Activated T-cell treated with anti-CD3 and anti-CD28 coated beads, Interleukin-2, amount 50 U/mL, for 24 hours (primary cell): ENCODE measurements at regions not wholly inside any gene's neighbourhood (a gene's known extent, or its start where the extent isn't known, plus 50 kb on each side); places are given as distances from the start of the nearest gene placed in this dataset.

Experiments used
- DNase-seq: peaks from one replicate; pipeline ENCODE4 v3.0.0-alpha.2; 2020
- H3K27ac Mint-ChIP-seq: 2 replicates; pipeline ENCODE4 v1.8.0; 2020; ENCODE audit warnings: mild to moderate bottlenecking, mixed read lengths
- H3K27me3 Mint-ChIP-seq: 2 replicates; pipeline ENCODE4 v1.8.0; 2020; ENCODE audit warnings: mixed read lengths
- H3K36me3 Mint-ChIP-seq: 2 replicates; pipeline ENCODE4 v1.8.0; 2020; ENCODE audit warnings: low read depth, mixed read lengths
- H3K4me1 Mint-ChIP-seq: 2 replicates; pipeline ENCODE4 v1.8.0; 2020; ENCODE audit warnings: low read depth, mixed read lengths
- H3K4me3 Mint-ChIP-seq: 2 replicates; pipeline ENCODE4 v1.8.0; 2020; ENCODE audit warnings: mild to moderate bottlenecking, moderate library complexity, mixed read lengths
- H3K9me3 Mint-ChIP-seq: 2 replicates; pipeline ENCODE4 v1.8.0; 2020; ENCODE audit warnings: mixed read lengths

DNA sequence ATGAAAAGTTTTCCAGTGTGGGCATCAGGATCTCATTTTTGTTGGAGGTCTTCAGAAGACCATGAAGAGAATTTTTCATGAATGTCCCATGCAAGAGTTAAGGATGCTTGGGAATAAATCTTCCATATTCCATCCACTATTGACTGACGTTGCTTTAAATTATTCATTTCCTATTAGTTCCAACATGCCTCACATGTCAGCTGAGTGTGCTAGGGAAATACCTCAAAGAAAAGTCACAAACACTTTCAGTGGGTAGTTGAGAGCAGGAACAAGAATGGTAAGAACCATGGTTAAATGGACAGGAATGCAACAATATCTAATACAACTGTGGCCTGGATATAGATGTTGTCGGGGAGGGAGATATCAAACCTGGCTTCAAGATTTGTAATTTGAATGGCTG, 610.1 kb downstream of the TECRL start:
- no peak for DNase-seq
- Mint-ChIP-seq H3K9me3 (peaks cover 16% of the 10 kb centered on the region), H3K4me1 (no peaks in the 10 kb centered on the region), H3K27me3 (no peaks in the 10 kb centered on the region), H3K27ac (no peak overlapping the region), H3K4me3 (no peak overlapping the region), H3K36me3 (no peaks in the 10 kb centered on the region)

DNA sequence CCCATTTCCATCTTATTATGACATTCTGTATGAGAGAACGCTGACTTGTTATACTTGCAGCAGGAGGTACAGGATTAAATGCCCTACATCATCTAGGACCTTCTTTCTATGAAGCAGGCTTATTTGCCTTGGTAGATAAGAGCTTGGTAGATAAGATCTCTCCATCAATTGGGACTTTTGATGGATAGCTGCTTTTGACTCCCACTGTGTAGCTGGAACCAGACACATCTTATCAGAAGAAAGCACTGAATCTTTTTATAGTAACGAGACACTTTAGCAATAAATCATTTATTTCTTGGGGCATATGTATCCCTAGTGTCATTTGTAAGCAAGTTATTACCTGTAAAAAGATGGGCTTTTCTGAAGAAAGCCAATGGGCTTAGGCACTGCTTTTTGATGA, 613.9 kb downstream of the TECRL start:
- no peak overlapping the region for H3K27ac Mint-ChIP-seq

DNA sequence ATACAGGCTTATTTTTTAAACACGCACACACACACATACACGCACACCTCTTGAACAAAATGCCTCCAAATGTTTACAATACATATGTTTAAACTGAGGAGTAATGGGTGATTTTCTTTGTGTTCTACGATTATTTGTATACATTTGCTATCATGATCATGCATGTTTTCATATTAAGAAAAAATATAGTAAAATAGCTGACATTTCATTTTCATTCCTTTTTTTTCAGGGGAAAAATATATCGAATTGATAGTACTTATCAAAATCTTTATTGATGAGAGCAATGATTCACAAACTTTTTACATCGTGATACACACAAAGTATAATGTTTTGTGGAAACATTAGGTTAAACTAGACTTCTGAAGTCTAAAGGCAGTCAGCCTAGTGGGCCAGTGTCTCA, 618.9 kb downstream of the TECRL start:
- H3K27me3 Mint-ChIP-seq, result no peaks in the 10 kb centered on the region
- H3K4me3 Mint-ChIP-seq, result no peak overlapping the region
- DNase-seq, result no peak
- H3K9me3 Mint-ChIP-seq, result peaks cover 17% of the 10 kb centered on the region
- H3K36me3 Mint-ChIP-seq, result no peaks in the 10 kb centered on the region
- no peaks in the 10 kb centered on the region for H3K4me1 Mint-ChIP-seq
- no peak overlapping the region for H3K27ac Mint-ChIP-seq

More for the DNA sequence above, 613.9 kb downstream of the TECRL start:
- Mint-ChIP-seq H3K27me3 (no peaks in the 10 kb centered on the region), H3K4me1 (no peaks in the 10 kb centered on the region), H3K4me3 (no peak overlapping the region), H3K36me3 (no peaks in the 10 kb centered on the region), H3K9me3 (peaks cover 21% of the 10 kb centered on the region)
- DNase-seq, result no peak

GRCh38 chr4:63788271-63788670, 621.0 kb downstream of the TECRL start:
- Mint-ChIP-seq H3K4me1 (no peaks in the 10 kb centered on the region), H3K27ac (no peak overlapping the region), H3K36me3 (no peaks in the 10 kb centered on the region), H3K9me3 (peaks cover 20% of the 10 kb centered on the region), H3K4me3 (no peak overlapping the region), H3K27me3 (no peaks in the 10 kb centered on the region)
- no peak for DNase-seq

DNA sequence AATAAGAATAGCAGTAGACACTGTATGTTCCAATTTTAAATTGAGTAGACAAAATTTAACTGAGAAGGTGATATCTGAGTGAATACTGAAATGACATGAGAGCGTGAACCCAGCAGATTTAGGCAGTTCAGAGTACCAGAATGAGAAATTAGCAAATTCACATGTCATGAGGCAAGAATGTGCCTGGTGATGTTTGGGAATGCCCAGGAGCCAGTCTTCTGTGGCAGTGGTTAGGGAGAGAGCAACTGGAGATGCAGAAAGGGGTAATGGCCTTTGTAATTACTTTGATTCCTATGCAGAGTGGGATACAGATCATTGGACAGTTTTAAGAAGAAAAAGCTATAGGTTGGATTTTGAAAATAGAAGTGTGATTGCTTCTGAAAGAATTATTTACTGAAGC, 621.9 kb downstream of the TECRL start:
- Mint-ChIP-seq H3K4me3 (no peak overlapping the region), H3K9me3 (peaks cover 18% of the 10 kb centered on the region), H3K4me1 (no peaks in the 10 kb centered on the region), H3K36me3 (no peaks in the 10 kb centered on the region), H3K27ac (no peak overlapping the region), H3K27me3 (no peaks in the 10 kb centered on the region)
- DNase-seq, result no peak

DNA sequence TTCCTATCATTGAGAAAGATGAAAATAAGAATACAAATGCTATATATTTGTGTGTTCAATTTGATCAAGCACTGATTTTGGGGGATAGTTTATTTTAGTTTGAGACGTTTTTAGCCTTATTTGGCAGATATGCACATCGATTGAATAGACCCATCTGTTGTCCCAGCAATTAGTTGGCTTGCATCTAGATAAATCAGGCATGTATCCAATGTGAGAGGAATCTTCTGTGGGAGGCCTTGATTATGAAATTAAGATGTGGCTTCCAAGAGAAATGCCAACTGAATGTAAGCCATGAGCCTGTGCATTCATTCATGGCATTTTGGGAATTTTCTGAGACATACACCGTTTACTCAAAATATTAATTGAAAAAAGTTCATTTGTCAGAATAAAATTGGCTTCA, 623.1 kb downstream of the TECRL start:
- DNase-seq, result no peak
- Mint-ChIP-seq H3K4me3 (no peak overlapping the region), H3K9me3 (peaks cover 13% of the 10 kb centered on the region), H3K27ac (no peak overlapping the region), H3K27me3 (no peaks in the 10 kb centered on the region), H3K36me3 (no peaks in the 10 kb centered on the region), H3K4me1 (no peaks in the 10 kb centered on the region)

- Mint-ChIP-seq H3K27me3 (no peaks in the 10 kb centered on the region), H3K4me3 (no peak overlapping the region)
- no peak for DNase-seq
These were observed 624.4 kb downstream of the TECRL start for GRCh38 chr4:63784822-63785221.

GRCh38 chr4:63777601-63778000, 631.6 kb downstream of the TECRL start:
- no peaks in the 10 kb centered on the region for H3K27me3 Mint-ChIP-seq

More at GRCh38 chr4:63784822-63785221, 624.4 kb downstream of the TECRL start:
- H3K36me3 Mint-ChIP-seq, result no peaks in the 10 kb centered on the region
- no peak overlapping the region for H3K27ac Mint-ChIP-seq
- peaks cover 16% of the 10 kb centered on the region for H3K9me3 Mint-ChIP-seq
- H3K4me1 Mint-ChIP-seq, result no peaks in the 10 kb centered on the region

DNA sequence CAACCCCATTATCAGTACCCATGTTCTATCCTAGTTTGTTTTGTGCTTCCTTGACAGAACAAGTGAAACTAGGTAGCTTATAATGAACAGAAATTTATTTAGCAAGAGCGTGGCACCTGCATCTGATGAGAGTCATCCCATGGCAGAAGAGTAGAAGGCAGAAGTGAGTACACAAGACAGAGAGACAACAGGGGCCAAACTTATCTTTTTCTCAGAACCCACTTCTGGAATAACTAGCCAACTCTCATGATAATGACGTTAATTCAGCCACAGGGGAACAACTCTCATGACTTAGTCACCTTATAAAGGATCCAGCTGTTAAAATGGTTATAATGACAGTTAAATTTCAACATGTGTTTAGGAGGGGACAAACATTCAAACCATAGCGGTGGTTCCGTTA, 644.9 kb downstream of the TECRL start:
- no peaks in the 10 kb centered on the region for H3K27me3 Mint-ChIP-seq
- no peak for DNase-seq
- no peaks in the 10 kb centered on the region for H3K4me1 Mint-ChIP-seq
- H3K36me3 Mint-ChIP-seq, result no peaks in the 10 kb centered on the region
- peaks cover 15% of the 10 kb centered on the region for H3K9me3 Mint-ChIP-seq
- no peak overlapping the region for H3K27ac Mint-ChIP-seq
- H3K4me3 Mint-ChIP-seq, result no peak overlapping the region

More at GRCh38 chr4:63777601-63778000, 631.6 kb downstream of the TECRL start:
- Mint-ChIP-seq H3K27ac (no peak overlapping the region), H3K36me3 (no peaks in the 10 kb centered on the region), H3K4me3 (no peak overlapping the region), H3K4me1 (no peaks in the 10 kb centered on the region), H3K9me3 (peaks cover 15% of the 10 kb centered on the region)
- DNase-seq, result no peak

DNA sequence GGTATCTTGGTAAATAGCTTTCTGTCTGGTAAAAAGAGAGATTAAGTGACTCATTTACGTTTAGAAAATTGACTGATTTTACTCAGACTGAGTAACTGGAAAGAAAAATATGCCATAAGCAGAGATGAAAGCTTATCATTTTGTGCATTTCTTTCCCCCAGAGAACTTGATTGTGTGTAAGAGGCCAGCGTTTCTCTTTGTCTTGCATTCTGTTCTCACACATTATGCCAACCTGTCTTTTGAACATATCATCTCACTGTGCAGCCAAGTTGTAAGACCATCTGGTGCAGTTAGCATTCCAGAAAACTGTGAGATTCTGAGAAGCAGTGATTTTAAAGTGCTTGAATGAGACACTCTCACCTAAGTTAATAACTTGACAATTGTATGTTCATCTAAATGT, 651.3 kb downstream of the TECRL start:
- Mint-ChIP-seq H3K36me3 (no peaks in the 10 kb centered on the region), H3K4me1 (no peaks in the 10 kb centered on the region), H3K27ac (no peak overlapping the region), H3K9me3 (peaks cover 15% of the 10 kb centered on the region), H3K27me3 (no peaks in the 10 kb centered on the region), H3K4me3 (no peak overlapping the region)
- no peak for DNase-seq

- Mint-ChIP-seq H3K9me3 (peaks cover 4% of the 10 kb centered on the region), H3K4me3 (no peak overlapping the region), H3K36me3 (no peaks in the 10 kb centered on the region), H3K4me1 (no peaks in the 10 kb centered on the region), H3K27ac (no peak overlapping the region), H3K27me3 (no peaks in the 10 kb centered on the region)
- DNase-seq, result no peak
These were observed 666.4 kb downstream of the TECRL start for GRCh38 chr4:63742882-63743281.

DNA sequence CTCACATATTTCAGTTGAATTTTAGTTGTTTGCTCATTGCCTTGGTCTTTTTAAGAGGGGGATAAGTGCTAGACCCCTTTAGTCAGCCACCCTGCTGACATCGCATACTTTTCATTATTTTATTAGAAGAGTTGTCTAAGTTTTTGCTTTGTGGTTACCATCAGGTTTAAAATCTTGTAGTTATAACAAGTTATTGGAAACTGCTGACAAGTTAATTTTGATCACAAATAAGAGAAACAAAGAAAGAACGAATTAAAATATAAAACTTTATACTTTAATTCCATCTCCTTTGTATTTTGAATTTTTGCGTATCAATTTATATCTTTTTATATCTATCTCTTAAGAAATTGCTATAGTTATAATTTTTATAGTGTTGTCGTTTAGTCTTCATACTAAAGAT, 679.7 kb downstream of the TECRL start:
- Mint-ChIP-seq H3K4me1 (no peaks in the 10 kb centered on the region), H3K4me3 (no peak overlapping the region), H3K27me3 (no peaks in the 10 kb centered on the region), H3K36me3 (no peaks in the 10 kb centered on the region), H3K27ac (no peak overlapping the region), H3K9me3 (peaks cover 6% of the 10 kb centered on the region)
- no peak for DNase-seq

DNA sequence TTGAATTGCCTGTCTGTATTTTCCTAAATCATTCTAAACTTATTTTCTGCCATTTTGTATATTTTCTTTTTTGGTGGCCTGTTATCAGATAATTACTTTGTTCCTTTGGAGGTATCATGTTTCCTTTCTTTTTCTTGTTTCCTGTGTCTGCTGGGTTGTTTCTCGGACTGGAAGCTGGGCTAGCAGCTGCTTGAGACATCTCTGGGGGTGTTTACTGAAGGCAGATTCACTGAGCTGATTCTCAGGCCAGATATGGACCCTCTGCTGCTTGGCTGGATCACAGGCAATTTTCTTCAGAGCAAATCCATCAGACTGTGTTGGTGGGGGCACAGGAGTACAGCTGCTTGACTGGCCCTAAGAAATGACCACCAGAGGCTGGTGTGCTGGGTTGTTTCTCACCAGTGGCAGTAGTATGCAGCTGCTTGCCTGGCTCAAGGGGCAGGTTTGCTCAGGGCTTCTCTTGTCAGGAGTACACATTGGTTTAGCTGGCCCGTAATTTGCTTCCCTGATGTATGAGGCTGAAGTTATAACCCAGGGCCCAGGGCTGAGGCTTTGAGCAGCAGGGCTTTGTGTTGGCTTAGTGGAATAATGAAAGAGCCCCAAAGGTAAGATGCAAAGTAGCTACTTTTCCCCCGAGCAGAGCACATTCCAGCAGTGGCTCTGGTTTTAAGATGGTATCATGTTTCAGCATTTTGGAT, 680.6 kb downstream of the TECRL start:
- Mint-ChIP-seq H3K36me3 (no peaks in the 10 kb centered on the region), H3K4me3 (no peak overlapping the region), H3K9me3 (peaks cover 4% of the 10 kb centered on the region), H3K4me1 (no peaks in the 10 kb centered on the region), H3K27me3 (no peaks in the 10 kb centered on the region), H3K27ac (no peak overlapping the region)
- no peak for DNase-seq

- Mint-ChIP-seq H3K36me3 (no peaks in the 10 kb centered on the region), H3K4me3 (no peak overlapping the region), H3K27me3 (no peaks in the 10 kb centered on the region), H3K9me3 (peaks cover 17% of the 10 kb centered on the region), H3K27ac (no peak overlapping the region), H3K4me1 (no peaks in the 10 kb centered on the region)
- DNase-seq, result no peak
These were observed 691.9 kb downstream of the TECRL start for GRCh38 chr4:63717384-63717783.

- Mint-ChIP-seq H3K4me3 (no peak overlapping the region), H3K4me1 (no peaks in the 10 kb centered on the region), H3K36me3 (no peaks in the 10 kb centered on the region), H3K27ac (no peak overlapping the region), H3K27me3 (no peaks in the 10 kb centered on the region), H3K9me3 (peaks cover 9% of the 10 kb centered on the region)
- DNase-seq, result no peak
These were observed 700.6 kb downstream of the TECRL start for GRCh38 chr4:63708661-63709060.

- peaks cover 7% of the 10 kb centered on the region for H3K9me3 Mint-ChIP-seq
- H3K36me3 Mint-ChIP-seq, result no peaks in the 10 kb centered on the region
- H3K27ac Mint-ChIP-seq, result no peak overlapping the region
- H3K4me3 Mint-ChIP-seq, result no peak overlapping the region
- DNase-seq, result no peak
- no peaks in the 10 kb centered on the region for H3K27me3 Mint-ChIP-seq
- H3K4me1 Mint-ChIP-seq, result no peaks in the 10 kb centered on the region
These were observed 708.7 kb downstream of the TECRL start for GRCh38 chr4:63700569-63700968.
